AG09309 (cell line): ENCODE measurements at regions not wholly inside any gene's neighbourhood (a gene's known extent, or its start where the extent isn't known, plus 50 kb on each side); places are given as distances from the start of the nearest gene placed in this dataset.

Experiments used
- DNase-seq: peaks from one replicate; pipeline ENCODE4 v3.0.0-alpha.2; 2010; ENCODE audit warnings: low read depth
- H3K4me3 ChIP-seq: 2 replicates; pipeline ENCODE4 v1.5.1; 2011; ENCODE audit warnings: mild to moderate bottlenecking, low read depth, low read length, moderate library complexity; ENCODE audit not compliant: control insufficient read depth
- TF ChIP-seq, protein P1 (sequence below): IDR thresholded peaks from 2 replicates; pipeline ENCODE4 v1.5.1; 2011; ENCODE audit warnings: mild to moderate bottlenecking, low read depth, low read length, inconsistent platforms; ENCODE audit not compliant: insufficient read depth, control insufficient read depth; ENCODE audit errors: missing control alignments

DNA sequence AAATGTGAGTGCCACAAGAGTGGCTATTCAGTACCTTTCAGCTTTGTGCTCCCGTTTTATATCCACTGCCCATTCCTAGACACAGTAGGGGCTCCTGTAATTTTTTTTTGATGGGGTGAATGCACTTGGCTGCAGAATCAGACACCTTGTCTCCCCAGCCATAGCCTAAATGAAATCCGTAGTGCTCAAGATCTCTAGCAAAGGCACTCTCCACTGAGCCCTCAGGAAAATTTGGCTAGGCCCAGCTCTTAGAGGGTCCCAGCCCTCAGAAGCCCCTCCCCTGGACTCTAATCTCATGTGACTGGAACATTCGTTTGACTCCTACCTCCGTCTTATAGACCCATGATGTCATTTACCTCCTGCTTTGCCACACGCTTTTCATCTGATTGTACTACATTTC is 323.9 kb downstream of the SMAD2 start:
- no peak for DNase-seq
- no peak overlapping the region for H3K4me3 ChIP-seq
- TF ChIP-seq, protein P1, sequence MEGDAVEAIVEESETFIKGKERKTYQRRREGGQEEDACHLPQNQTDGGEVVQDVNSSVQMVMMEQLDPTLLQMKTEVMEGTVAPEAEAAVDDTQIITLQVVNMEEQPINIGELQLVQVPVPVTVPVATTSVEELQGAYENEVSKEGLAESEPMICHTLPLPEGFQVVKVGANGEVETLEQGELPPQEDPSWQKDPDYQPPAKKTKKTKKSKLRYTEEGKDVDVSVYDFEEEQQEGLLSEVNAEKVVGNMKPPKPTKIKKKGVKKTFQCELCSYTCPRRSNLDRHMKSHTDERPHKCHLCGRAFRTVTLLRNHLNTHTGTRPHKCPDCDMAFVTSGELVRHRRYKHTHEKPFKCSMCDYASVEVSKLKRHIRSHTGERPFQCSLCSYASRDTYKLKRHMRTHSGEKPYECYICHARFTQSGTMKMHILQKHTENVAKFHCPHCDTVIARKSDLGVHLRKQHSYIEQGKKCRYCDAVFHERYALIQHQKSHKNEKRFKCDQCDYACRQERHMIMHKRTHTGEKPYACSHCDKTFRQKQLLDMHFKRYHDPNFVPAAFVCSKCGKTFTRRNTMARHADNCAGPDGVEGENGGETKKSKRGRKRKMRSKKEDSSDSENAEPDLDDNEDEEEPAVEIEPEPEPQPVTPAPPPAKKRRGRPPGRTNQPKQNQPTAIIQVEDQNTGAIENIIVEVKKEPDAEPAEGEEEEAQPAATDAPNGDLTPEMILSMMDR, result no peak

DNA sequence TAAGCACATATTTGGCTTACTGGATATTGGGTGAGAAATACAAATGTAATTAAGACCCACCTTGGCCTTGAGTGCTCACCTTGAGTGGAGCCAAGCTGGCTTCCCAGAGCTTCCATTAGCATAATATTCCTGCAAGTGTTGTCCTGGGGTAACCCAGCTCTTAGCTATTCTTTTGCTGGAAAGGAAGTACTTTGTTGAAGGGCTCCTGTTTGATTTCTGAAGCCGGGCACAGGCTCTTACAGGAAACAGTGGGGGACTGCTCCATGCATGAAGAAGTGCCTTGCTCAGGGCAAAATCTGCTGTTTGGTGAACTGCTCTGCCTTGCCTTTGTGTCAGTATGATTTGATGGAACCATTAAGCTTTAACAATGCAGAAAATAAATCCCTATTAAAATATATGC is 325.4 kb downstream of the SMAD2 start:
- H3K4me3 ChIP-seq, result no peak overlapping the region
- TF ChIP-seq, protein P1, result no peak

DNA sequence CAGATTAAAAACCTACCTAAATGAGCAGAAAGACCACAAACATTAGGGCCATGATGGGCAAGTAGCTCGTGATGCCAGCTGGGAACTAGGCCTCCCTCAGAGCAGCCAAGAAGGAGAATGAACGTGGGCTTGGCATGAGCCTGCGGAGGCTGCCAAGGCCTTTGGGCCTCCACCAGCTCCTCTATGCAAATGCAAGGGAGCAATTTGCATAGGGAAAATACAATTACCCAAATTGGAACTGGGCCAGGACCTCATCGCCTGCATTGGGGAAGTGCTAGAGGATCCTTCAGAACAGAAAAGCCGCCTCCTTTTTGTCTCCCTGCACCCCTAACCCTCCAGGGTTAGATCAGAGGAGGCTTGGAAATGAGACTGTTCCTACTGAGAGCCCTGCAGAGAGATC is 326.4 kb downstream of the SMAD2 start:
- DNase-seq, result no peak
- H3K4me3 ChIP-seq, result no peak overlapping the region
- TF ChIP-seq, protein P1, result no peak

More for the DNA sequence above, 325.4 kb downstream of the SMAD2 start:
- no peak for DNase-seq

DNA sequence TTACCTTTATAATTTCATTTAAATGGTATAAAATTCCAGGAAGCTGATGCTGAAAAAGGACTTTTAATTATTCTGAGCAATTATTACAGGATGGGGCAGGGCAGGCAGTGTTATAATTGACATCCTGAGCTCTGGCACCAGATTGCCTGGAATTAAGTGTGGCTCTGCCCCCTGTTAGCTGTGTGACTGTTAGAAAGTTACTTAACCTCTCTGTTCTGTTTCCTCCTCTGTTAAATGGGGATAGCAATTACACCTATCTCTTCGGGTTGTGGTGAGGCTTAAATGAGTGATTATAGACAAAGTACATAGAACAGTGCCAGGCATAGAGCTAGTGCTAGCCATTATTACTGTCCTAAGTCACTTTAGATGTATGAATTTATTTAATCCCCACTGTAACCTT is 327.3 kb downstream of the SMAD2 start:
- DNase-seq, result no peak
- TF ChIP-seq, protein P1, result no peak
- no peak overlapping the region for H3K4me3 ChIP-seq

DNA sequence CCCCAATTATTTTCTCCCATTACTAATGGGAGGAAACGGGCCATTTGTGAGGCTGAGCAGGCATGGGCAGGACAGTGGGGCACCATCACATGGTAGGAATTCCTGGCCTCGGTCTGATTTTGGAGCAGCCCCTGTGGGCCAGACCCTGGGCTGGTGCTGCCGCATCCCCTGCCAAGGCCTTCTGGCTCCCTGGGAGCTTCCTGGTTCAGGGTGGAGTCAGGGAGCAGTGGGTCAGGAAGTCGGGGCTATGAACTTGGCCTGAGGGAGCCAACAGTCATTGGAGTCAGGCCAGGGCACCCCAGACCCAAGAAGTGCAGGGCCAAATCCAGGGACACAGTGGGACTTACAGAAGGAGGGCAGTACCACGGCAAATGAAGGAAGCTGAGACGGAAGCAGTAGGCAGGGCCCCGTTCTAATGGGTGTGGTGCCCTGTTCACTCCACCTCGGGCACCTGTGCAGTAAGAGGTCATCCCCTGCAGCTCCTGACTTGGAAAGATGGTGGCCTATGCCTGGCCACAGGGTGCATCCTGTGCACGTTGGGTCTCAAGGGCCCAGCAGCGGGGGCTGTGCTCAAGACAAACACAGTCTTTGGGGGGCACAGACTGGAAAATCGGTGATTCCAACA is 328.1 kb downstream of the SMAD2 start:
- DNase-seq, result no peak
- TF ChIP-seq, protein P1, result no peak
- no peak overlapping the region for H3K4me3 ChIP-seq

DNA sequence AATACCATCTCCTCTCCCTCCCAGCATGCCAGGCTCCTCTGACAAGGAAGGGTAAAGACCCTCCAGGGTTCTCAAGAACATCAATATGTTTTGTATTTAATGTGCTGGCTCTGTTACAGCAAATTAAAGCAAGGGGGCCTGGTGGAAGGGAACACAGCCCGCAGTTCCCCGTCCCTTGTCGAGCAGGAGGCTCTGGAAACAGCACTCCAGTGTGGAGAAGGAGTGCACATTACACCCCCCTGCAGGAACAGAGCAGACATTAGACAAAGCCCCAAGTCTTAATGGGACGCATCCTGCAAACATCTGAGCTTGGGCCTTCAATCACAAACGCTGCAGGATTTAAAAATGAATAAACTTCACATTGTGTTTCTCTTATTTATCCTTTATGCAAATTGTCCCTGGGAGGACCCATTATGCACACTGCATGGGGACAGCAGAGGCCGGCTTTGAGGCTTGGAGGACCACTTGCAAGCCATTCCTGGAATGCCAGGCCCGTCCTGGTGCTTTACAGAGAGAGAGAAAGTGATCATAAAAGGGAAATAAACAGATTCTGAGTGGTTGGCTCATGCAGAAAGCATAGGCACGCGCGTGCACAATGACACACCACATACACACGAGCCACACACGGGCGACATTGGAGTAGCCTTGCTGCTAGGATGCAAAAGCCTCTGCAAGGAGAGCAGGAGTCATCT is 328.7 kb downstream of the SMAD2 start:
- no peak for DNase-seq
- no peak overlapping the region for H3K4me3 ChIP-seq
- TF ChIP-seq, protein P1, result no peak
